Lower leg skin (tissue), 4 donors: ENCODE measurements at regions not wholly inside any gene's neighbourhood (a gene's known extent, or its start where the extent isn't known, plus 50 kb on each side); places are given as distances from the start of the nearest gene placed in this dataset.

Experiments
- DNase-seq, 2 donors: peaks; one replicate each; pipeline ENCODE4 v3.0.0-alpha.2; 2019; ENCODE audit warnings: low spot score in 2 of 2
- H3K4me3 ChIP-seq: fragments of 200-600 bp; sonication (generic); 2 replicates; pipeline ENCODE4 v1.5.1; 2017; ENCODE audit warnings: mild to moderate bottlenecking, low read depth; ENCODE audit not compliant: poor library complexity, severe bottlenecking
- CTCF ChIP-seq, 3 donors: fragments of 450-650 bp; IDR thresholded peaks; one replicate each; pipeline ENCODE4 v1.5.1; 2016; ENCODE audit warnings: antibody characterized with exemption in 3 of 3, mild to moderate bottlenecking in 3 of 3, moderate library complexity in 2 of 3
- POLR2A ChIP-seq, 2 donors: fragments of 450-650 bp; IDR thresholded peaks; one replicate each; pipeline ENCODE4 v1.6.1; 2016 to 2017; ENCODE audit warnings: antibody characterized with exemption in 2 of 2, mild to moderate bottlenecking in 1 of 2, moderate library complexity in 1 of 2
- WGBS, 2 donors: methylation state at CpG; one replicate each; pipeline ENCODE4 v1.1.5; 2018; 5-methylcytosine and 5-hydroxymethylcytosine counted together
- intact Hi-C: fragments of 100-400 bp; cut with DNase I; formaldehyde crosslinking; loops from one replicate; pipeline ENCODE4 v1.15.0; 2023; ENCODE audit warnings: low total_unique reads

- DNase-seq = no peak
- TF ChIP-seq CTCF (IDR thresholded peaks at IDR 0.05) (no peak), POLR2A (IDR thresholded peaks at IDR 0.05) (no peak)
- intact Hi-C loops = no loop called here
- H3K4me3 ChIP-seq = no peak overlapping the region
- 62 to 67% methylated on average over 7 of the region's 7 CpGs for WGBS, 2 donors
These were observed 467.7 kb downstream of the SOX9 start for GRCh38 chr17:72588561-72588960.

GRCh38 chr17:72588961-72589360 lies 468.1 kb downstream of the SOX9 start:
- H3K4me3 ChIP-seq = no peak overlapping the region
- TF ChIP-seq CTCF (IDR thresholded peaks at IDR 0.05) = no peak
- no peak for TF ChIP-seq POLR2A (IDR thresholded peaks at IDR 0.05)
- WGBS, 2 donors = 56 to 58% methylated on average over 11 of the region's 11 CpGs
- intact Hi-C loops = no loop called here
- DNase-seq = peak in 1 of 2 donors; percentile 43

GRCh38 chr17:72590382-72590781 lies 469.6 kb downstream of the SOX9 start:
- WGBS, 2 donors = 12 to 21% methylated on average over 3 of the region's 3 CpGs
- H3K4me3 ChIP-seq = peak overlapping the region; percentile 8
- no peak for DNase-seq
- TF ChIP-seq POLR2A (IDR thresholded peaks at IDR 0.05) (no peak), CTCF (IDR thresholded peaks at IDR 0.05) (no peak)
- intact Hi-C loops = no loop called here

- WGBS, 2 donors = 20 to 27% methylated on average over 9 of the region's 9 CpGs
- DNase-seq = no peak
- intact Hi-C loops = no loop called here
- TF ChIP-seq POLR2A (IDR thresholded peaks at IDR 0.05) = no peak
- no peak for TF ChIP-seq CTCF (IDR thresholded peaks at IDR 0.05)
- peak overlapping the region; percentile 8 for H3K4me3 ChIP-seq
These were observed 470.1 kb downstream of the SOX9 start for GRCh38 chr17:72590882-72591281.

GRCh38 chr17:72591289-72592241 lies 470.7 kb downstream of the SOX9 start:
- H3K4me3 ChIP-seq = peak overlapping the region; percentile 51
- 1 to 3% methylated on average over 40 to 49 of the region's 62 CpGs for WGBS, 2 donors
- no peak for DNase-seq
- intact Hi-C loops = no loop called here
- TF ChIP-seq POLR2A (IDR thresholded peaks at IDR 0.05) (no peak), CTCF (IDR thresholded peaks at IDR 0.05) (no peak)
